ENCODE measurements at regions not wholly inside any gene's neighbourhood (a gene's known extent, or its start where the extent isn't known, plus 50 kb on each side); places are given as distances from the start of the nearest gene placed in this dataset.

DNA sequence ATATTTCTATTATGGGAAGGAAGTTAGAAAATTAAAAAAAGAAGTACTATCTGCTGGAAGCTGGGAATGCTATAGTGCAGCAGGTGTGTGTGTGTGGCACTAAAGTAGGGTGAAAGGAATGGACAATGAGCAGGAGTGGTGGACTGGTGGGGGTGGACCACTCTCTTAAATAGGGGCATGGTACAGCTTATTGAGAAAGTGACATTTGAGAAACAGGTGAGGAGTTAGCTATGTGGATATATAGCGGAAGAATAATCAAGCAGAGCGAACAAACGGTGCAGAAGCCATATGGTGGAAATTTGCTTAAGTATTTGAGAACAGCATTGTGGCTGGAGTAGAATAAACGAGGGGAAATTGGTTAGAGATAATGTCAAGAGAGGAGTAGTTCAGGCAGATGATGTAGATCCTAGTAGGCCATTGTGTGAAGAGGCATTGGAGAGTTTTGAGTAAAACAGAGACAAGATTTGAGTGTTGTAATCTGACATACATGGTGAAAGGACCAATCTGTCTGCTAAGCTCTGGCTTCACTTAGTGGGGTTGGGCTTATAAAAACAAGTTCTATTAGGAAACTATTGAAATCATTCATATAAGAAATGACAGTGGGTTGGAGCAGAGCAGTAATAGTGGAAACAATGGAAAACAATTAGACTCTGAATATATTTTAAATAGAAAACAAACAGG, 149.2 kb upstream of the SYT10 start:
- Histone ChIP-seq H3K9me3 (ENCODE audit: control insufficient read depth, insufficient read depth, low read length) (peaks cover 4% of the 10 kb centered on the region), H3K27me3 (ENCODE audit: control insufficient read depth, insufficient read depth, low read length) (no peaks in the 10 kb centered on the region), H3K27ac (ENCODE audit: low read depth, low read length) (no peak overlapping the region), H3K4me3 (ENCODE audit: low read depth, low read length) (no peak overlapping the region)
- TF ChIP-seq, protein P1, sequence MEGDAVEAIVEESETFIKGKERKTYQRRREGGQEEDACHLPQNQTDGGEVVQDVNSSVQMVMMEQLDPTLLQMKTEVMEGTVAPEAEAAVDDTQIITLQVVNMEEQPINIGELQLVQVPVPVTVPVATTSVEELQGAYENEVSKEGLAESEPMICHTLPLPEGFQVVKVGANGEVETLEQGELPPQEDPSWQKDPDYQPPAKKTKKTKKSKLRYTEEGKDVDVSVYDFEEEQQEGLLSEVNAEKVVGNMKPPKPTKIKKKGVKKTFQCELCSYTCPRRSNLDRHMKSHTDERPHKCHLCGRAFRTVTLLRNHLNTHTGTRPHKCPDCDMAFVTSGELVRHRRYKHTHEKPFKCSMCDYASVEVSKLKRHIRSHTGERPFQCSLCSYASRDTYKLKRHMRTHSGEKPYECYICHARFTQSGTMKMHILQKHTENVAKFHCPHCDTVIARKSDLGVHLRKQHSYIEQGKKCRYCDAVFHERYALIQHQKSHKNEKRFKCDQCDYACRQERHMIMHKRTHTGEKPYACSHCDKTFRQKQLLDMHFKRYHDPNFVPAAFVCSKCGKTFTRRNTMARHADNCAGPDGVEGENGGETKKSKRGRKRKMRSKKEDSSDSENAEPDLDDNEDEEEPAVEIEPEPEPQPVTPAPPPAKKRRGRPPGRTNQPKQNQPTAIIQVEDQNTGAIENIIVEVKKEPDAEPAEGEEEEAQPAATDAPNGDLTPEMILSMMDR (IDR thresholded peaks at IDR 0.05; ENCODE audit: low read depth, low read length), result no peak
- ChIA-PET CTCF (interaction anchor here (0.6 to 0.7 kb wide), 2 partner anchors 386 to 432 kb away, joined by 3 read pairs; no protein-coding TSS in a partner anchor), POLR2A (no interaction called here)
- DNase-seq (ENCODE audit: low read depth, low spot score), result no peak

DNA sequence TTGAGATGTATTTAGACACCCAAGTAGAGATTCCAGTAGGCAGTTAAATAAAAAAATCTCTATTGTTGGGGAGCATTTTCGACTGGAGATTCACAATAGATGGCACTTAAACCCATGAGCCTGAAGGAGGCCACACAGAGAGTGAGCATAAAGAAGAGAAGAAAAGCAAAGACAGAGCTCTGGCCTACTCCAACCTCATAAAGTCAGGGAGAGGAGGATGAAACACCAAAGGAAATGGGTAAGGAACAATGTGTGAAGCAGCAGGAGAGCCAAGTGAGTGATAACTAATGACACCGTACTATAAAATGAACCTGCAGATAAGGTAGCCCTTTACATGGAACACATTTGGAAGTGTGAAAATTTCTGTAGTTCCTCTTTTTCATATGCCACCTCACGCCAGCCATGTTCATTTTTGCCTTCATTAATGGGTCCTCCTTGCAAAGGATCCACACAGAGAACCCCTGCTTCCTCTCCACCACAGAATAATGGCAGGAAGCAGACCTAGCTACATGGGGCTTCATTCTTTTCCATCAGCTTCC, 150.0 kb upstream of the SYT10 start:
- ChIA-PET CTCF (interaction anchor here (0.6 kb wide), 1 partner anchor 387 kb away, joined by 3 read pairs; no protein-coding TSS in a partner anchor), POLR2A (no interaction called here)

DNA sequence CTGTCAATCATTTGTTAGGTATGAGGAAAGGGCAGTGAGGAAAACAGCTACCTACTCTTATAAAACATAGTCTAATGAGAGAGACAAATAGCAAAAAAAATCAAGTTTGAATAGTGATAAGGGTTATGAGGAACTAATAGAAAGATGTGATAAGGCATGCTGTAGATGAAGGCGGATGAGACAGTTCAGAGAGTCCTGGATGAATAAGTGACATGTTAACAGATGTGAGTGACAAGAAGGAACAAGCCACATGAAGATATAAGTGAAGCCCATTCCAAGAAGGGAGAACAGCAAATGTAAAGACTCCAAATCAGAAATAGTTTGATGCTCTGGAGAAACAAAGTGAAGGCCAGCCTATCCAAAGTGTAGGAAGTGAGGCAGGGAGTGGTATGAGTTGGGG, 154.1 kb upstream of the SYT10 start:
- no peak for DNase-seq (ENCODE audit: low read depth, low spot score)
- CTCF ChIA-PET, result no interaction called here
- TF ChIP-seq, protein P1 (IDR thresholded peaks at IDR 0.05; ENCODE audit: low read depth, low read length), result no peak
- Histone ChIP-seq H3K9me3 (ENCODE audit: control insufficient read depth, insufficient read depth, low read length) (peaks cover 8% of the 10 kb centered on the region), H3K27ac (ENCODE audit: low read depth, low read length) (no peak overlapping the region), H3K27me3 (ENCODE audit: control insufficient read depth, insufficient read depth, low read length) (no peaks in the 10 kb centered on the region), H3K4me3 (ENCODE audit: low read depth, low read length) (no peak overlapping the region)
- POLR2A ChIA-PET, result no interaction called here

More for the DNA sequence above, 150.0 kb upstream of the SYT10 start:
- Histone ChIP-seq H3K4me3 (ENCODE audit: low read depth, low read length) (no peak overlapping the region), H3K27ac (ENCODE audit: low read depth, low read length) (no peak overlapping the region), H3K27me3 (ENCODE audit: control insufficient read depth, insufficient read depth, low read length) (no peaks in the 10 kb centered on the region), H3K9me3 (ENCODE audit: control insufficient read depth, insufficient read depth, low read length) (peaks cover 6% of the 10 kb centered on the region)
- no peak for DNase-seq (ENCODE audit: low read depth, low spot score)
- TF ChIP-seq, protein P1 (IDR thresholded peaks at IDR 0.05; ENCODE audit: low read depth, low read length), result no peak

DNA sequence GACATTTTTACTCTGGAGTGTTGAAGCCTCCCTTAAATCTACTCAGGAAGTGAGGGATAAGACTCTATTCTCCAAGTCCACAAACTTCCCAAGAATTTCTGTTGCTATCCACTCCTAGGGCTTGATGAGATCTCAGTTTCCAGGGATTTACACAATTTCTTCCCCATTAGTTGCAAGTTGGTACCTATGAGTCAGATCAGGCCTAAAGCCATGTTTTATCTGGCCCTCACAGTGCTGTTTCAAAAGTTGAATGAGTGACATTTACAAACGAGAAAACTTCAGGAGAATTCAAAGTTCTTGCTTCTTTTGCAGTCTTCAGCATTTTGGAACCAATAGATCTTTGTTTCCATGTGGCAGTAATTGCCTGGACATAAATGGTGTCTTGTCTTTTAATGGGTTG, 156.4 kb upstream of the SYT10 start:
- TF ChIP-seq, protein P1 (IDR thresholded peaks at IDR 0.05; ENCODE audit: low read depth, low read length), result no peak
- DNase-seq (ENCODE audit: low read depth, low spot score), result no peak
- peaks cover 10% of the 10 kb centered on the region for H3K9me3 ChIP-seq (ENCODE audit: control insufficient read depth, insufficient read depth, low read length)
- H3K4me3 ChIP-seq (ENCODE audit: low read depth, low read length), result no peak overlapping the region
- H3K27ac ChIP-seq (ENCODE audit: low read depth, low read length), result no peak overlapping the region
- no peaks in the 10 kb centered on the region for H3K27me3 ChIP-seq (ENCODE audit: control insufficient read depth, insufficient read depth, low read length)
- CTCF ChIA-PET, result no interaction called here
- POLR2A ChIA-PET, result no interaction called here

DNA sequence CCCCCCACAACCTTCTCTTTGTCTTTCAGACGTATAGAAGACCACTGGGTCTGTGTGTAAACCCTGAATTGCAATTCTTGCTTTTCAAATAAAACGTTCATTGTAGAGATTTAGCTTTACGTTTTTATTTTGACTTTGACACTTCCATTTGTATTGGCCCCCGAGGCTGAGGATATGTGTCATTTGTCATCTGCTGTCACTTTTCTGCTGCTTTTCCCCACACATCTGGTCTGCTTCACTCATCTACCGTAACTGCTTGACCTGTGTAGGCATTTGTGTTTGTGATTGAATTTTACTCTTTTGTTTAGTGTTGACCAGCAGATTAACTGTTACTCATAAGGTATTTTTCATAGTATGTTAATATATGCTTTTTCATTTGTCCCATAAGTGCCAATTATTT, 157.2 kb upstream of the SYT10 start:
- Histone ChIP-seq H3K27ac (ENCODE audit: low read depth, low read length) (no peak overlapping the region), H3K27me3 (ENCODE audit: control insufficient read depth, insufficient read depth, low read length) (no peaks in the 10 kb centered on the region), H3K4me3 (ENCODE audit: low read depth, low read length) (no peak overlapping the region), H3K9me3 (ENCODE audit: control insufficient read depth, insufficient read depth, low read length) (peaks cover 10% of the 10 kb centered on the region)
- no peak for DNase-seq (ENCODE audit: low read depth, low spot score)
- TF ChIP-seq, protein P1 (IDR thresholded peaks at IDR 0.05; ENCODE audit: low read depth, low read length), result no peak
- POLR2A ChIA-PET, result no interaction called here
- CTCF ChIA-PET, result no interaction called here
